ENCODE measurements at regions not wholly inside any gene's neighbourhood (a gene's known extent, or its start where the extent isn't known, plus 50 kb on each side); places are given as distances from the start of the nearest gene placed in this dataset.
A peak's percentile ranks its signal among the peaks of the same experiment; 100 is the strongest.

GRCh38 chr15:62344806-62345539, 179.9 kb upstream of the C2CD4B start:
- H3K27me3 ChIP-seq (ENCODE audit: insufficient read depth, poor library complexity, severe bottlenecking) = no peaks in the 10 kb centered on the region
- TF ChIP-seq CTCF (IDR thresholded peaks at IDR 0.05; ENCODE audit: insufficient read depth, low read length) (peak; percentile 58), SPI1 (IDR thresholded peaks at IDR 0.05; ENCODE audit: borderline replicate concordance, low read depth) (no peak)
- peak; percentile 30 to 49 for DNase-seq (ENCODE audit: low read depth in 1 of 2, low spot score in 1 of 2)
- H3K27ac ChIP-seq (replicated peaks) = no peak overlapping the region
- no peak overlapping the region for H3K4me3 ChIP-seq (replicated peaks; ENCODE audit: insufficient read depth, low read length)

GRCh38 chr15:62346168-62346567, 181.1 kb upstream of the C2CD4B start:
- no peak for TF ChIP-seq REST (IDR thresholded peaks at IDR 0.05; ENCODE audit: insufficient replicate concordance, low read depth)
- TF ChIP-seq POLR2AphosphoS5 (IDR thresholded peaks at IDR 0.05; ENCODE audit: low read depth) = no peak
- no peak for TF ChIP-seq CTCF (IDR thresholded peaks at IDR 0.05; ENCODE audit: insufficient read depth, low read length)
- TF ChIP-seq GABPA (IDR thresholded peaks at IDR 0.05; ENCODE audit: low read depth) = no peak
- TF ChIP-seq SPI1 (IDR thresholded peaks at IDR 0.05; ENCODE audit: borderline replicate concordance, low read depth) = no peak
- Histone ChIP-seq H3K27me3 (ENCODE audit: insufficient read depth, poor library complexity, severe bottlenecking) (no peaks in the 10 kb centered on the region), H3K4me3 (replicated peaks; ENCODE audit: insufficient read depth, low read length) (no peak overlapping the region), H3K27ac (replicated peaks) (no peak overlapping the region)
- DNase-seq (ENCODE audit: low read depth in 1 of 2, low spot score in 1 of 2) = no peak

GRCh38 chr15:62348118-62348517, 183.0 kb upstream of the C2CD4B start:
- DNase-seq (ENCODE audit: low read depth in 1 of 2, low spot score in 1 of 2) = no peak
- no peak overlapping the region for H3K4me3 ChIP-seq (replicated peaks; ENCODE audit: insufficient read depth, low read length)
- no peak for TF ChIP-seq REST (IDR thresholded peaks at IDR 0.05; ENCODE audit: insufficient replicate concordance, low read depth)
- no peak for TF ChIP-seq POLR2AphosphoS5 (IDR thresholded peaks at IDR 0.05; ENCODE audit: low read depth)
- TF ChIP-seq GABPA (IDR thresholded peaks at IDR 0.05; ENCODE audit: low read depth) = no peak
- no peak for TF ChIP-seq CTCF (IDR thresholded peaks at IDR 0.05; ENCODE audit: insufficient read depth, low read length)
- H3K27me3 ChIP-seq (ENCODE audit: insufficient read depth, poor library complexity, severe bottlenecking) = no peaks in the 10 kb centered on the region
- H3K27ac ChIP-seq (replicated peaks) = no peak overlapping the region

- H3K27ac ChIP-seq (replicated peaks) = no peak overlapping the region
- TF ChIP-seq POLR2AphosphoS5 (IDR thresholded peaks at IDR 0.05; ENCODE audit: low read depth) (0 out of 2 replicates have a peak, but pooled peaks have one; percentile 41), GABPA (IDR thresholded peaks at IDR 0.05; ENCODE audit: low read depth) (no peak), SPI1 (IDR thresholded peaks at IDR 0.05; ENCODE audit: borderline replicate concordance, low read depth) (peak; percentile 79)
- peak; percentile 53 to 73 for DNase-seq (ENCODE audit: low read depth in 1 of 2, low spot score in 1 of 2)
Observed at GRCh38 chr15:62348623-62349022, 183.5 kb upstream of the C2CD4B start.

More at GRCh38 chr15:62348623-62349022, 183.5 kb upstream of the C2CD4B start:
- no peak overlapping the region for H3K4me3 ChIP-seq (replicated peaks; ENCODE audit: insufficient read depth, low read length)
- H3K27me3 ChIP-seq (ENCODE audit: insufficient read depth, poor library complexity, severe bottlenecking) = no peaks in the 10 kb centered on the region
